ENCODE measurements at regions not wholly inside any gene's neighbourhood (a gene's known extent, or its start where the extent isn't known, plus 50 kb on each side); places are given as distances from the start of the nearest gene placed in this dataset.

- TF ChIP-seq CTCF (conservative IDR thresholded peaks at IDR 0.05; ENCODE audit: control insufficient read depth, insufficient read depth, low read depth, low read length): no peak
- H3K4me3 ChIP-seq (ENCODE audit: control insufficient read depth, low read depth, low read length): no peak overlapping the region
- no peak for DNase-seq (ENCODE audit: low read depth)
Measured at GRCh38 chr16:55976815-55977214, 101.6 kb upstream of the CES5A start.

GRCh38 chr16:55971447-55971846, 96.3 kb upstream of the CES5A start:
- no peak for TF ChIP-seq CTCF (conservative IDR thresholded peaks at IDR 0.05; ENCODE audit: control insufficient read depth, insufficient read depth, low read depth, low read length)
- no peak overlapping the region for H3K4me3 ChIP-seq (ENCODE audit: control insufficient read depth, low read depth, low read length)
- DNase-seq (ENCODE audit: low read depth): no peak

GRCh38 chr16:55968221-55968620, 93.0 kb upstream of the CES5A start:
- TF ChIP-seq CTCF (conservative IDR thresholded peaks at IDR 0.05; ENCODE audit: control insufficient read depth, insufficient read depth, low read depth, low read length): no peak
- H3K4me3 ChIP-seq (ENCODE audit: control insufficient read depth, low read depth, low read length): no peak overlapping the region
- DNase-seq (ENCODE audit: low read depth): no peak

- no peak for TF ChIP-seq CTCF (conservative IDR thresholded peaks at IDR 0.05; ENCODE audit: control insufficient read depth, insufficient read depth, low read depth, low read length)
- DNase-seq (ENCODE audit: low read depth): no peak
- H3K4me3 ChIP-seq (ENCODE audit: control insufficient read depth, low read depth, low read length): no peak overlapping the region
Measured at GRCh38 chr16:55964923-55965475, 89.8 kb upstream of the CES5A start.

- TF ChIP-seq CTCF (conservative IDR thresholded peaks at IDR 0.05; ENCODE audit: control insufficient read depth, insufficient read depth, low read depth, low read length): no peak
- peak; percentile 1 for DNase-seq (ENCODE audit: low read depth)
- H3K4me3 ChIP-seq (ENCODE audit: control insufficient read depth, low read depth, low read length): no peak overlapping the region
Measured at GRCh38 chr16:55955845-55956244, 80.7 kb upstream of the CES5A start.

GRCh38 chr16:55955424-55955823, 80.3 kb upstream of the CES5A start:
- TF ChIP-seq CTCF (conservative IDR thresholded peaks at IDR 0.05; ENCODE audit: control insufficient read depth, insufficient read depth, low read depth, low read length): no peak
- DNase-seq (ENCODE audit: low read depth): no peak
- H3K4me3 ChIP-seq (ENCODE audit: control insufficient read depth, low read depth, low read length): no peak overlapping the region

GRCh38 chr16:55954906-55955305, 79.7 kb upstream of the CES5A start:
- no peak for DNase-seq (ENCODE audit: low read depth)

More at GRCh38 chr16:55954906-55955305, 79.7 kb upstream of the CES5A start:
- no peak for TF ChIP-seq CTCF (conservative IDR thresholded peaks at IDR 0.05; ENCODE audit: control insufficient read depth, insufficient read depth, low read depth, low read length)
- no peak overlapping the region for H3K4me3 ChIP-seq (ENCODE audit: control insufficient read depth, low read depth, low read length)

Data from fibroblast of mammary gland (primary cell).